Ascending aorta (tissue), 2 donors: ENCODE measurements at regions not wholly inside any gene's neighbourhood (a gene's known extent, or its start where the extent isn't known, plus 50 kb on each side); places are given as distances from the start of the nearest gene placed in this dataset.

Experiments
- DNase-seq, 2 donors: peaks; one replicate each; pipeline ENCODE4 v3.0.0-alpha.2; 2019; ENCODE audit warnings: low spot score in 2 of 2
- H3K27ac ChIP-seq, 2 donors: fragments of 200-600 bp; sonication (generic); one replicate each; pipeline ENCODE4 v1.5.1; 2016 to 2017; ENCODE audit warnings: mild to moderate bottlenecking in 1 of 2
- H3K27me3 ChIP-seq: fragments of 200-600 bp; sonication (generic); one replicate; pipeline ENCODE4 v1.5.1; 2017
- H3K36me3 ChIP-seq, 2 donors: fragments of 200-600 bp; sonication (generic); one replicate each; pipeline ENCODE4 v1.5.1; 2016
- H3K4me1 ChIP-seq, 2 donors: fragments of 200-600 bp; sonication (generic); one replicate each; pipeline ENCODE4 v1.5.1; 2016 to 2017; ENCODE audit warnings: mild to moderate bottlenecking in 1 of 2
- H3K4me3 ChIP-seq, 2 donors: fragments of 200-600 bp; sonication (generic); one replicate each; pipeline ENCODE4 v1.5.1; 2016 to 2017; ENCODE audit warnings: mild to moderate bottlenecking in 1 of 2
- H3K9me3 ChIP-seq, 2 donors: fragments of 200-600 bp; sonication (generic); one replicate each; pipeline ENCODE4 v1.5.1; 2016
- intact Hi-C: fragments of 100-400 bp; cut with DNase I; formaldehyde crosslinking; loops from one replicate; pipeline ENCODE4 v1.15.1; 2023
- TF ChIP-seq, protein P1 (sequence below), 3 experiments: fragments of 200-600 bp in 2 of 3; fragments of 450-650 bp in 1 of 3; sonication (generic) in 2 of 3; IDR thresholded peaks; one replicate each; pipeline ENCODE4 v1.5.1; 2016 to 2019; ENCODE audit warnings: antibody characterized with exemption in 3 of 3, mild to moderate bottlenecking in 1 of 3, moderate library complexity in 1 of 3

DNA sequence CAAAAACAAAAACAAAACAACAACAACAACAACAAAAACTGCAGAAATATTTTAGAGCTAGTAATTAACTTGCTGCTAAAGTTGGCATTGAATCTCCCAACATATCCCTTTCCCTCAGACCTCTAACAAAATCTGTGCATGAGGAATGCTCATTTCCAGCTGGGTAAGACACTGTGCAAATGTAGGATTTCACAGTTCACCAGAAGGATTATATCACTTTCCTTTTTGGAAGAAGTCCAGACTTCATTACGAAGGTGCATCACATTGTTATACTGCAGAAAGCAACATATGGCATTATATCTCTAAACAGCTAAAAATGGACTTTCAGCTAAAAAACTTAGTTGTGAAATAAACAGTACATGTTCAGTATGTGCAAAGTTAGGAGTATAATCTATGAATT lies 341.8 kb downstream of the FSCB start:
- H3K36me3 ChIP-seq = no peaks in the 10 kb centered on the region
- H3K4me1 ChIP-seq = no peaks in the 10 kb centered on the region
- TF ChIP-seq, protein P1, sequence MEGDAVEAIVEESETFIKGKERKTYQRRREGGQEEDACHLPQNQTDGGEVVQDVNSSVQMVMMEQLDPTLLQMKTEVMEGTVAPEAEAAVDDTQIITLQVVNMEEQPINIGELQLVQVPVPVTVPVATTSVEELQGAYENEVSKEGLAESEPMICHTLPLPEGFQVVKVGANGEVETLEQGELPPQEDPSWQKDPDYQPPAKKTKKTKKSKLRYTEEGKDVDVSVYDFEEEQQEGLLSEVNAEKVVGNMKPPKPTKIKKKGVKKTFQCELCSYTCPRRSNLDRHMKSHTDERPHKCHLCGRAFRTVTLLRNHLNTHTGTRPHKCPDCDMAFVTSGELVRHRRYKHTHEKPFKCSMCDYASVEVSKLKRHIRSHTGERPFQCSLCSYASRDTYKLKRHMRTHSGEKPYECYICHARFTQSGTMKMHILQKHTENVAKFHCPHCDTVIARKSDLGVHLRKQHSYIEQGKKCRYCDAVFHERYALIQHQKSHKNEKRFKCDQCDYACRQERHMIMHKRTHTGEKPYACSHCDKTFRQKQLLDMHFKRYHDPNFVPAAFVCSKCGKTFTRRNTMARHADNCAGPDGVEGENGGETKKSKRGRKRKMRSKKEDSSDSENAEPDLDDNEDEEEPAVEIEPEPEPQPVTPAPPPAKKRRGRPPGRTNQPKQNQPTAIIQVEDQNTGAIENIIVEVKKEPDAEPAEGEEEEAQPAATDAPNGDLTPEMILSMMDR (IDR thresholded peaks at IDR 0.05) = no peak
- DNase-seq = no peak
- H3K9me3 ChIP-seq = no peaks in the 10 kb centered on the region
- H3K4me3 ChIP-seq = no peak overlapping the region
- intact Hi-C loops = no loop called here
- H3K27me3 ChIP-seq = no peaks in the 10 kb centered on the region
- no peak overlapping the region for H3K27ac ChIP-seq

DNA sequence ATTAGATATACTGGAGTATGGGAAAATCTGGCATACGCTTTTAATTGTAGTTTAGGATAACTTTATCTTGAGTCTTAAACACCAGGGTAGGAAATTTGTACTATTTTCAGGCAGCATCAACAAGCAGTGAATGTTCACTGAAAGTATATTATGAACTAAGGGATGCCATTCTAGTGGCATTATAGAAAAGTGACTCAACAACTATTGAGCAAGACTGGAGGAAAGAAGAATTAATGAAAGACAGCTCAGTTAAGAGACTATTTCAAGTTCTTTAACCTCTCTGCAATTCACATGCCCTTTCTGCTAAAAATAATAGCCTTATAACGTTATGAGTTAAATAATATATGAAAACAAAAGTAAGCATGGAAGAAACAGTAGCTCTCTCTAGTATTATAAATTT lies 343.1 kb downstream of the FSCB start:
- intact Hi-C loops = no loop called here
- H3K27me3 ChIP-seq = no peaks in the 10 kb centered on the region
- no peaks in the 10 kb centered on the region for H3K4me1 ChIP-seq
- H3K4me3 ChIP-seq = no peak overlapping the region
- no peaks in the 10 kb centered on the region for H3K9me3 ChIP-seq
- no peak for DNase-seq
- no peaks in the 10 kb centered on the region for H3K36me3 ChIP-seq
- no peak overlapping the region for H3K27ac ChIP-seq
- TF ChIP-seq, protein P1 (IDR thresholded peaks at IDR 0.05) = no peak

DNA sequence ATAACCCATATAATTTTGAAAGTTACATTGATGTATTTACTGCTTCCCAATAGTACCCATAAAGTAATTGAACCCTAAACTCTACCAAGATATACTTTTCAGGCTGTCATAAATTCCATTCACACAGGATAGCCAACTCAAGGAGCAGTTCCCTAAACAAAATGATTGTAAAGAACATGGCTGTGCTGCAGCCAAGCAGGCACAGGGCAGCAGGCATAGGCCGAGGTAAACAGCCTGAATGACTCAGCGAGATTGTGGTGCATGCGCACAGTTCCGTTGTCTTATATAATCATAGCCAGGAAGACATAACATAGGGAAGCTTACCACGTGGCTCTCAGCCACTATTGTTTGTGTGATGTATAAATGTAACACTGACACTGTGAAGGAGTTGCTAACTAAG lies 344.9 kb downstream of the FSCB start:
- no peak overlapping the region for H3K27ac ChIP-seq
- H3K4me1 ChIP-seq = no peaks in the 10 kb centered on the region
- DNase-seq = no peak
- TF ChIP-seq, protein P1 (IDR thresholded peaks at IDR 0.05) = no peak
- no peaks in the 10 kb centered on the region for H3K36me3 ChIP-seq
- no peak overlapping the region for H3K4me3 ChIP-seq
- no peaks in the 10 kb centered on the region for H3K27me3 ChIP-seq
- intact Hi-C loops = no loop called here
- no peaks in the 10 kb centered on the region for H3K9me3 ChIP-seq

DNA sequence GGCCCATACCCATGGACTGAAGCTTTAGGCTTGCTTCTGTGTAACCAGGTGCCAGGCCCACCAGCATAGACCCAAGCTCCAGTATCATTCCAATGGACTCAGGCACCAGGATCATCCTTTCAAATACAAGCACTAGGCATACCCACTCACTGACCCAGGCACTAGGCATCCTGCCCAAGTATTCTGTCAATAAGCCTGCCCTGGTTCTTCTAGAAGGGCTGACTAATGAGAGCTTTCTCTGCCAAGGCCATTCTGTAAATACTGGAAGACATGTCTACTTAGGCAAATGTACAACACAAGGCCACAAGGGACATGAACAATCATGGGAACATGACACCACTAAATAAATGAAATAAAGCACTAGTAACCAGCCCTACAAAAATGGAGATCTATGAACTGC lies 352.2 kb downstream of the FSCB start:
- Histone ChIP-seq H3K9me3 (peaks cover 0 to 7% of the 10 kb centered on the region in 2 donors), H3K27me3 (no peaks in the 10 kb centered on the region), H3K4me3 (no peak overlapping the region), H3K36me3 (no peaks in the 10 kb centered on the region), H3K4me1 (no peaks in the 10 kb centered on the region), H3K27ac (no peak overlapping the region)
- TF ChIP-seq, protein P1 (IDR thresholded peaks at IDR 0.05) = no peak
- no peak for DNase-seq
- intact Hi-C loops = no loop called here

DNA sequence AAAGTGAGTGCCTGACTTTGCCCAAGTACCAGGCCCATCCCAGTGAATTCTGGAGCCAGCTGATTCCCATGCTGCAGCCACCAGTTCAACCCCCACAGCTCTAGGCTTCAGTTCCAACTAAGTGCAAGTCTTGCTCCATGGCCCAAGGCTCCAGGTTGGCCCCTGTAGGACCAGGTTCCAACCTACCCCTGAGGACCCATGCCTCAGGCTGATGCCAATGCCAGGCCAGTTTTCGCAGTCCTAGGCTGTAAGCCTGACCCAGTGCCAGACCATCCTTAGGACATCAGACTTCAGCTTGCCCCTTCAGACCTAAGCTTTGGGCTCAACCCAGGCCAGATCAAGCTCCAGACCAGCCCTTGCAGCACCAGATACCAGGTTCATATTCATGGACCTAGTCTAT lies 352.6 kb downstream of the FSCB start:
- intact Hi-C loops = no loop called here
- Histone ChIP-seq H3K4me1 (no peaks in the 10 kb centered on the region), H3K27me3 (no peaks in the 10 kb centered on the region), H3K4me3 (no peak overlapping the region), H3K27ac (no peak overlapping the region), H3K9me3 (peaks cover 0 to 7% of the 10 kb centered on the region in 2 donors), H3K36me3 (no peaks in the 10 kb centered on the region)
- TF ChIP-seq, protein P1 (IDR thresholded peaks at IDR 0.05) = no peak
- DNase-seq = no peak

DNA sequence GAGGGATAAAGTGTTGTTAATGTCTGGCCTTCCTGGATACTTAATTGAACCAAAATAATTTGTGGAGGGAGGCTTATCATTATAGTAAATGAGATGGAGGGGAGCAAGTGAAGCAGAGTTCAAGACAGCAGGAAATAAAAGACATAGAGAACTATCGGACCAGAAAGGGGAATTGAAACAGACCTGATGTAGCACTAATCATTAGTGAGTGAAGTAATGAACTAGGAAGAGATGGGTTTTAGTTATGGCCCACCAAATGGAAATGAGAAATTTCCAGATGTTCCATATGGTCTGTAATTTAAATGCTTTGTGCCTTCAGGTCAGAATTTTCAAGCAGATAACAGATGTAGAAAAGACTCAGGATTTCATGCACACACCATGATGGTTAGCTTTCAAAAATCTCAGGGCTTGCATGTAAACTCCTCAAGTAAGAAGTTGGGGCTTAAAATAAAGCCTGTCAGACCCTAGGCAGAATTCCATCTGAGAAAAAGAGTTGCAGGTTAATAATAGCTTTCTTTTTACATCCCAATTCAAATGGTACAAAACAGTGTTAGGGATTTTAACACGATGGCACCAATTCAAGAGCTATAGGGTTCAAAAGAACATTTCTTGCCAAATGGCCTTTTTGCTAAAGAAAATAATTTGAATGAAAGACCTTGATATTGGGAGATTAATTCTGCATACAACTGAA lies 355.8 kb downstream of the FSCB start:
- Histone ChIP-seq H3K4me1 (no peaks in the 10 kb centered on the region), H3K27ac (no peak overlapping the region), H3K4me3 (no peak overlapping the region), H3K27me3 (no peaks in the 10 kb centered on the region), H3K9me3 (peaks cover 0 to 7% of the 10 kb centered on the region in 2 donors), H3K36me3 (no peaks in the 10 kb centered on the region)
- no peak for DNase-seq
- TF ChIP-seq, protein P1 (IDR thresholded peaks at IDR 0.05) = no peak
- intact Hi-C loops = no loop called here
